ENCODE measurements at regions not wholly inside any gene's neighbourhood (a gene's known extent, or its start where the extent isn't known, plus 50 kb on each side); places are given as distances from the start of the nearest gene placed in this dataset.

DNA sequence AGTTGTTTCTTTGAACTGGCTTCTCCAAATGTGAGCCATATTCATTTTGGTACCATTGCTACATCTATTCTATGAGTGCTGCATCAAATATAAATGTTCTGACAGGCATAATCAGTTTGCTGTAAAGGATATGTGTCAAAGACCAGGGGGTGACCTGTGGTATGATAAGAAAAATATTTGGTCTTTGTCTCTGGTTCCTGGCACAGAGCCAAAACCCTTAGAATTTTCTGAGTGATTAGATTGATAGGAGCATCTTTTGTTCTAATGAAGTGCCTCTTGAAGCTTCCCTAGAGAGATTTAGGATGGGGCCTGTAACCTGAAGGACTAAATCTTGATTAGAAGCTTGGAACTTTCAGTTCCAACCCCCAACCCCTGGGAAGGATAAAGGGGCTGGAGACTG is 256.3 kb downstream of the NNT start:
- Mint-ChIP-seq H3K4me3 (ENCODE audit: low read depth) (no peak overlapping the region), H3K27ac (no peak overlapping the region), H3K27me3 (peaks cover 3% of the 10 kb centered on the region), H3K4me1 (ENCODE audit: low read depth) (peaks cover 4% of the 10 kb centered on the region), H3K9me3 (ENCODE audit: low read depth) (no peaks in the 10 kb centered on the region), H3K36me3 (ENCODE audit: insufficient read depth) (no peaks in the 10 kb centered on the region)
- no peak for DNase-seq (ENCODE audit: low spot score, unreplicated experiment)
- TF ChIP-seq, protein P1, sequence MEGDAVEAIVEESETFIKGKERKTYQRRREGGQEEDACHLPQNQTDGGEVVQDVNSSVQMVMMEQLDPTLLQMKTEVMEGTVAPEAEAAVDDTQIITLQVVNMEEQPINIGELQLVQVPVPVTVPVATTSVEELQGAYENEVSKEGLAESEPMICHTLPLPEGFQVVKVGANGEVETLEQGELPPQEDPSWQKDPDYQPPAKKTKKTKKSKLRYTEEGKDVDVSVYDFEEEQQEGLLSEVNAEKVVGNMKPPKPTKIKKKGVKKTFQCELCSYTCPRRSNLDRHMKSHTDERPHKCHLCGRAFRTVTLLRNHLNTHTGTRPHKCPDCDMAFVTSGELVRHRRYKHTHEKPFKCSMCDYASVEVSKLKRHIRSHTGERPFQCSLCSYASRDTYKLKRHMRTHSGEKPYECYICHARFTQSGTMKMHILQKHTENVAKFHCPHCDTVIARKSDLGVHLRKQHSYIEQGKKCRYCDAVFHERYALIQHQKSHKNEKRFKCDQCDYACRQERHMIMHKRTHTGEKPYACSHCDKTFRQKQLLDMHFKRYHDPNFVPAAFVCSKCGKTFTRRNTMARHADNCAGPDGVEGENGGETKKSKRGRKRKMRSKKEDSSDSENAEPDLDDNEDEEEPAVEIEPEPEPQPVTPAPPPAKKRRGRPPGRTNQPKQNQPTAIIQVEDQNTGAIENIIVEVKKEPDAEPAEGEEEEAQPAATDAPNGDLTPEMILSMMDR (IDR thresholded peaks at IDR 0.05; ENCODE audit: unreplicated experiment), result no peak

DNA sequence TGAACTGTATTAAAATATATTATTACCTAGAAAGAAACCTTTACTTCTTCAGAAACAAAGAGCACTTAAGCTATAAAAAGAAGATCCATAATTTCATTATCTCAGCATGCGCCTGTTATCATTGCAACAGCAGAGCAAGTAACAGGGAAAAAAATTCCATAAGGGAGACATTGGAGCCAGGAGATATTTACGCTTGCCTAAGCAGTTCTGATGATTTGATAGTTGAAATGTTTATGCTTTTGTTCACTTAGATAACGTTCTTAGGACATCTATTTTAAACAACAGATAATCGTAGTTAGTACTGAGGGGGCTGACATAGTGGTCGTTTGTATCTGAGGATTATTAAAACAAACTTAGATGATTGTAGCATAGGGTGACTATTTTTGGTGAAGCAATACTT is 252.5 kb downstream of the NNT start:
- Mint-ChIP-seq H3K4me3 (ENCODE audit: low read depth) (no peak overlapping the region), H3K36me3 (ENCODE audit: insufficient read depth) (no peaks in the 10 kb centered on the region), H3K9me3 (ENCODE audit: low read depth) (no peaks in the 10 kb centered on the region), H3K27ac (no peak overlapping the region), H3K27me3 (peaks cover 3% of the 10 kb centered on the region), H3K4me1 (ENCODE audit: low read depth) (peaks cover 6% of the 10 kb centered on the region)
- no peak for DNase-seq (ENCODE audit: low spot score, unreplicated experiment)
- TF ChIP-seq, protein P1 (IDR thresholded peaks at IDR 0.05; ENCODE audit: unreplicated experiment), result no peak

DNA sequence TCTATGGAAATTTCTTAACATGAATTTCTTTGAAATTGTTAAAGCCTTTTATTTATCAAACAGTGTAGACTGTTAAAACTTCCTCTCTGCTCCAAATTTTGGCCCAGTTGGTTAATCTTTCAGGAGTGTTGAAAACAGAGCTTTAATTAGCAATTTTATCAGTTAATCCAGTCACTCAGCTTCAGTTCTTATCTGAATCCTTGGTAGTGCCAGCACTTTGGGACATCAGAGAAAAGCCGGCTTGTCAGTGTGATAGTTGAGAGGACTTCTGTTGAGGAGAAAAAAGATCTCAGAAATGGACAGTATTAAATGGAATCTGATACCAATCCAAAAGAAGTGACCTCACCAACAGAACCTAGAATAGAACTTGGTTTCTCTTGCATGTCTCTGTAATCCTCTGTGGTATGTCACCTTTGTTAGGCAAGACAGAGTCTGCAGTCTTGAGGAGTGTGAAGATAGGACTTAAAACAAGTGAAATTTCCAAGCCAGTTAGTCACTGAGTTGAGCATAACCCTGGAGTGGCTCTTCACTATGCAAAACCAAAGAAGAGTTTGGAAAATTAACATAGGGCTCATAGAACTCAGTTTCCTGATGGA is 251.8 kb downstream of the NNT start:
- H3K27me3 Mint-ChIP-seq, result peaks cover 3% of the 10 kb centered on the region
- no peaks in the 10 kb centered on the region for H3K36me3 Mint-ChIP-seq (ENCODE audit: insufficient read depth)
- H3K4me1 Mint-ChIP-seq (ENCODE audit: low read depth), result peaks cover 6% of the 10 kb centered on the region
- no peak overlapping the region for H3K4me3 Mint-ChIP-seq (ENCODE audit: low read depth)
- no peak for DNase-seq (ENCODE audit: low spot score, unreplicated experiment)
- TF ChIP-seq, protein P1 (IDR thresholded peaks at IDR 0.05; ENCODE audit: unreplicated experiment), result no peak
- H3K27ac Mint-ChIP-seq, result no peak overlapping the region
- H3K9me3 Mint-ChIP-seq (ENCODE audit: low read depth), result no peaks in the 10 kb centered on the region

DNA sequence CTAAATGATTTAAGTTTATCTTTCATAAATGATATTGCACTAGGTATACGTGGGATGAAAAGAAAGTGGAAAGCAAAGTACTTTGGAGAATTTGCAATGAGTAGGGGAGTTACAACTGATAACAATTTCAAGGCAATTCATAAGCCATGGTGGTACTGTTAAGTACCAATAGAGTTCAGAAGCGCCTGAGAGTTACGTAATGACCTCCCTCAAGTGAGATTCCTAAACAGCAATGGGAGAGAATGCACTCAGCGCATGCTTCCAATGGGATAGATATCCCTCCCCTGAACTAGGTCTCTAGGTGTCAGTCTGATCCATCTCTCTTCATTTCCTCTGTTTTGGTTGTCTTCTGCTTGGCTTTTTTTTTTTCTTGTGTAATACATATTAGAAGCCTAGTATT is 249.3 kb downstream of the NNT start:
- Mint-ChIP-seq H3K4me1 (ENCODE audit: low read depth) (peaks cover 6% of the 10 kb centered on the region), H3K27ac (no peak overlapping the region), H3K36me3 (ENCODE audit: insufficient read depth) (no peaks in the 10 kb centered on the region), H3K4me3 (ENCODE audit: low read depth) (no peak overlapping the region), H3K27me3 (peaks cover 3% of the 10 kb centered on the region), H3K9me3 (ENCODE audit: low read depth) (no peaks in the 10 kb centered on the region)
- TF ChIP-seq, protein P1 (IDR thresholded peaks at IDR 0.05; ENCODE audit: unreplicated experiment), result no peak
- no peak for DNase-seq (ENCODE audit: low spot score, unreplicated experiment)

DNA sequence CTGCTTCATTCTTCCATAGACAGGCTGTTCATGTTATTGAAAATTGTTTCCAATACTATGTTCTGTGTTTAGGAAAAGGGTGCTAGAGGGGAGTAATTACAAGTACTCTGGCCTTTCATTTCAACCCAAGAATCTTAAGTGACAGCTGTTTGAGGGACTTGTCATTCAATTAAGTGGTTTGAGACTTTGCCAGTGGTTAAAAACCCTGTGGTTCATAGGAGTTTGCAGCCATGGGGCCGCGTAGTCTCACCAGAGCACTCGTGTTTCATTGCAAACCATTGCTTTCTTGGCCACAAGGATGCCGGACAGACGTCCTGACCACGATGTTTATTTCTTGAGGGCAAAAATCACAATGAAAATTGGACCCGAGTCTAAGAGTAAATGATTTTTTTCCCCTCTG is 248.8 kb downstream of the NNT start:
- Mint-ChIP-seq H3K4me1 (ENCODE audit: low read depth) (peaks cover 6% of the 10 kb centered on the region), H3K36me3 (ENCODE audit: insufficient read depth) (no peaks in the 10 kb centered on the region), H3K27me3 (peaks cover 3% of the 10 kb centered on the region), H3K4me3 (ENCODE audit: low read depth) (no peak overlapping the region), H3K27ac (no peak overlapping the region), H3K9me3 (ENCODE audit: low read depth) (no peaks in the 10 kb centered on the region)
- DNase-seq (ENCODE audit: low spot score, unreplicated experiment), result no peak
- TF ChIP-seq, protein P1 (IDR thresholded peaks at IDR 0.05; ENCODE audit: unreplicated experiment), result no peak
